IMR-90 (cell line): ENCODE measurements at regions not wholly inside any gene's neighbourhood (a gene's known extent, or its start where the extent isn't known, plus 50 kb on each side); places are given as distances from the start of the nearest gene placed in this dataset.

Experiments
- BHLHE40 ChIP-seq: fragments of 150-350 bp; IDR thresholded peaks from 2 replicates; pipeline ENCODE4 v1.6.1; 2016; ENCODE audit warnings: mild to moderate bottlenecking, low read depth, low read length
- CEBPB ChIP-seq: IDR thresholded peaks from 2 replicates; pipeline ENCODE4 v1.6.1; 2012; ENCODE audit warnings: low read depth, low read length, improper control_type of control experiment
- CHD1 ChIP-seq: IDR thresholded peaks from 2 replicates; pipeline ENCODE4 v1.6.1; 2012; ENCODE audit warnings: low read depth, low read length, improper control_type of control experiment
- MAZ ChIP-seq: IDR thresholded peaks from 2 replicates; pipeline ENCODE4 v1.6.1; 2012; ENCODE audit warnings: low read depth, mild to moderate bottlenecking, low read length, improper control_type of control experiment, moderate library complexity, borderline replicate concordance
- MXI1 ChIP-seq: IDR thresholded peaks from 2 replicates; pipeline ENCODE4 v1.6.1; 2012; ENCODE audit warnings: low read depth, mild to moderate bottlenecking, low read length, moderate library complexity, borderline replicate concordance
- POLR2A ChIP-seq: IDR thresholded peaks from 2 replicates; pipeline ENCODE4 v1.6.1; 2012; ENCODE audit warnings: mild to moderate bottlenecking, low read depth, low read length
- RAD21 ChIP-seq: IDR thresholded peaks from 2 replicates; pipeline ENCODE4 v1.6.1; 2012; ENCODE audit warnings: low read length, improper control_type of control experiment
- RCOR1 ChIP-seq: IDR thresholded peaks from 2 replicates; pipeline ENCODE4 v1.6.1; 2012; ENCODE audit warnings: mild to moderate bottlenecking, low read length, improper control_type of control experiment; ENCODE audit not compliant: insufficient replicate concordance
- RFX5 ChIP-seq: IDR thresholded peaks from 2 replicates; pipeline ENCODE4 v1.8.0; 2012; ENCODE audit warnings: low read depth, mild to moderate bottlenecking, low read length, moderate library complexity
- SMC3 ChIP-seq: fragments of 150-350 bp; IDR thresholded peaks from 2 replicates; pipeline ENCODE4 v1.6.1; 2016; ENCODE audit warnings: low read depth, mild to moderate bottlenecking, antibody characterized with exemption, low read length, moderate library complexity
- TF ChIP-seq, protein P1 (sequence below): conservative IDR thresholded peaks from 2 replicates; pipeline ENCODE4 v1.5.1; 2012; ENCODE audit warnings: mild to moderate bottlenecking, low read depth, low read length, improper control_type of control experiment
- TF ChIP-seq, protein P2 (sequence below): fragments of 150-350 bp; IDR thresholded peaks from 2 replicates; pipeline ENCODE4 v1.6.1; 2016; ENCODE audit warnings: low read depth, mild to moderate bottlenecking, low read length, moderate library complexity, borderline replicate concordance
- TF ChIP-seq, protein P3 (sequence below): fragments of 150-350 bp; IDR thresholded peaks from 2 replicates; pipeline ENCODE4 v1.6.1; 2017; ENCODE audit warnings: mild to moderate bottlenecking, antibody characterized with exemption, low read length, low read depth

DNA sequence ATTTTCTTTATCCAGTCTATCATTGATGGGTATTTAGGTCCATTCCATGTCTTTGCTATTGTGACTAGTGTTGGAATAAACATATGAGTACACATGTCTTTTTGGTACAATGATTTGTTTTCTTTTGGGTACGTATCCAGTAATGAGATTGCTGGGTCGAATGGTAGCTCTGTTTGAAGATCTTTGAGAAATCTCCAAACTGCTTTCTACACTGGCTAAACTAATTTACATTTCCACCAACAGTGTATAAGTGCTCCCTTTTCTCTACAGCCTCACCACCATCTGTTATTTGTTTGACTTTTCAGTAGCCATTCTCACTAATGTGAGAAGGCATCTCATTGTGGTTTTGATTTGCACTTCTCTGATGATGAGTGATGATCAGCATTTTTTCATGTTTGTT lies 103.7 kb downstream of the GOSR1 start:
- no peak for TF ChIP-seq CEBPB
- TF ChIP-seq, protein P1, sequence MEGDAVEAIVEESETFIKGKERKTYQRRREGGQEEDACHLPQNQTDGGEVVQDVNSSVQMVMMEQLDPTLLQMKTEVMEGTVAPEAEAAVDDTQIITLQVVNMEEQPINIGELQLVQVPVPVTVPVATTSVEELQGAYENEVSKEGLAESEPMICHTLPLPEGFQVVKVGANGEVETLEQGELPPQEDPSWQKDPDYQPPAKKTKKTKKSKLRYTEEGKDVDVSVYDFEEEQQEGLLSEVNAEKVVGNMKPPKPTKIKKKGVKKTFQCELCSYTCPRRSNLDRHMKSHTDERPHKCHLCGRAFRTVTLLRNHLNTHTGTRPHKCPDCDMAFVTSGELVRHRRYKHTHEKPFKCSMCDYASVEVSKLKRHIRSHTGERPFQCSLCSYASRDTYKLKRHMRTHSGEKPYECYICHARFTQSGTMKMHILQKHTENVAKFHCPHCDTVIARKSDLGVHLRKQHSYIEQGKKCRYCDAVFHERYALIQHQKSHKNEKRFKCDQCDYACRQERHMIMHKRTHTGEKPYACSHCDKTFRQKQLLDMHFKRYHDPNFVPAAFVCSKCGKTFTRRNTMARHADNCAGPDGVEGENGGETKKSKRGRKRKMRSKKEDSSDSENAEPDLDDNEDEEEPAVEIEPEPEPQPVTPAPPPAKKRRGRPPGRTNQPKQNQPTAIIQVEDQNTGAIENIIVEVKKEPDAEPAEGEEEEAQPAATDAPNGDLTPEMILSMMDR = no peak
- TF ChIP-seq POLR2A = no peak
- no peak for TF ChIP-seq RAD21
- TF ChIP-seq RFX5 = no peak
- TF ChIP-seq BHLHE40 = no peak
- TF ChIP-seq MAZ = no peak
- TF ChIP-seq, protein P2, sequence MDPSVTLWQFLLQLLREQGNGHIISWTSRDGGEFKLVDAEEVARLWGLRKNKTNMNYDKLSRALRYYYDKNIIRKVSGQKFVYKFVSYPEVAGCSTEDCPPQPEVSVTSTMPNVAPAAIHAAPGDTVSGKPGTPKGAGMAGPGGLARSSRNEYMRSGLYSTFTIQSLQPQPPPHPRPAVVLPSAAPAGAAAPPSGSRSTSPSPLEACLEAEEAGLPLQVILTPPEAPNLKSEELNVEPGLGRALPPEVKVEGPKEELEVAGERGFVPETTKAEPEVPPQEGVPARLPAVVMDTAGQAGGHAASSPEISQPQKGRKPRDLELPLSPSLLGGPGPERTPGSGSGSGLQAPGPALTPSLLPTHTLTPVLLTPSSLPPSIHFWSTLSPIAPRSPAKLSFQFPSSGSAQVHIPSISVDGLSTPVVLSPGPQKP = no peak
- TF ChIP-seq, protein P3, sequence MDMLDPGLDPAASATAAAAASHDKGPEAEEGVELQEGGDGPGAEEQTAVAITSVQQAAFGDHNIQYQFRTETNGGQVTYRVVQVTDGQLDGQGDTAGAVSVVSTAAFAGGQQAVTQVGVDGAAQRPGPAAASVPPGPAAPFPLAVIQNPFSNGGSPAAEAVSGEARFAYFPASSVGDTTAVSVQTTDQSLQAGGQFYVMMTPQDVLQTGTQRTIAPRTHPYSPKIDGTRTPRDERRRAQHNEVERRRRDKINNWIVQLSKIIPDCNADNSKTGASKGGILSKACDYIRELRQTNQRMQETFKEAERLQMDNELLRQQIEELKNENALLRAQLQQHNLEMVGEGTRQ = no peak
- TF ChIP-seq SMC3 = no peak
- no peak for TF ChIP-seq MXI1
- no peak for TF ChIP-seq RCOR1
- TF ChIP-seq CHD1 = no peak
